ENCODE measurements at regions not wholly inside any gene's neighbourhood (a gene's known extent, or its start where the extent isn't known, plus 50 kb on each side); places are given as distances from the start of the nearest gene placed in this dataset.

GRCh38 chrX:121802881-121803412 lies 755.5 kb downstream of the GLUD2 start:
- POLR2A ChIA-PET = no interaction called here
- Histone ChIP-seq H3K27me3 (replicated peaks in 1 of 2; ENCODE audit: control insufficient read depth in 2 of 2, insufficient read depth in 2 of 2, low read length in 1 of 2) (no peaks in the 10 kb centered on the region), H3K9me3 (replicated peaks; ENCODE audit: control insufficient read depth, insufficient read depth, low read length) (no peaks in the 10 kb centered on the region), H3K4me2 (ENCODE audit: control insufficient read depth, insufficient read depth) (no peak overlapping the region), H3K4me3 (no peak overlapping the region), H2AFZ (ENCODE audit: control insufficient read depth, low read depth, low read length) (no peak overlapping the region), H4K20me1 (ENCODE audit: control insufficient read depth, insufficient read depth) (no peaks in the 10 kb centered on the region), H3K9ac (ENCODE audit: control insufficient read depth, insufficient read depth, low read length) (no peak overlapping the region), H3K4me1 (ENCODE audit: control insufficient read depth, insufficient read depth, low read length) (no peaks in the 10 kb centered on the region), H3K36me3 (ENCODE audit: control insufficient read depth in 2 of 2, insufficient read depth in 2 of 2, low read length in 1 of 2) (no peaks in the 10 kb centered on the region), H3K27ac (ENCODE audit: control insufficient read depth, insufficient read depth) (no peak overlapping the region), H3K79me2 (ENCODE audit: control insufficient read depth, insufficient read depth, low read length) (no peaks in the 10 kb centered on the region)
- FAIRE-seq = no peak
- CTCF ChIA-PET = no interaction called here
- ATAC-seq = no peak
- intact Hi-C loops (cut with micrococcal nuclease; ENCODE audit: unreplicated experiment) = no loop called here
- in situ Hi-C loops (cut with MboI) = no loop called here
- RAD21 ChIA-PET (ENCODE audit: unreplicated experiment) = no interaction called here
- no TSS peak for BruUV-seq (replicated peaks)
- 23% methylated on average over 7 of the region's 7 CpGs for WGBS (ENCODE audit: insufficient coverage, insufficient replicate concordance, low lambda C conversion rate, missing lambda C conversion rate)
- SMC1A ChIA-PET (ENCODE audit: uncharacterized antibody, unreplicated experiment) = no interaction called here
- DNase-seq (ENCODE audit: low read depth, low spot score) = no peak
- TF ChIP-seq EGR1 (IDR thresholded peaks at IDR 0.05; ENCODE audit: borderline replicate concordance in 1 of 2, low read depth in 2 of 2, low read length in 2 of 2) (no peak), CREM (IDR thresholded peaks at IDR 0.05; ENCODE audit: low read depth) (no peak), RAD21 (IDR thresholded peaks at IDR 0.05; ENCODE audit: insufficient read depth, low read depth, low read length) (no peak), ATF2 (IDR thresholded peaks at IDR 0.05; ENCODE audit: low read length) (no peak), RB1 (IDR thresholded peaks at IDR 0.05; ENCODE audit: borderline replicate concordance) (no peak), ZBTB11 (CRISPR knock-in tag; IDR thresholded peaks at IDR 0.05) (no peak), CUX1 (IDR thresholded peaks at IDR 0.05; ENCODE audit: insufficient replicate concordance, low read depth, low read length) (no peak), SUZ12 (IDR thresholded peaks at IDR 0.05; ENCODE audit: unreplicated experiment) (no peak), SKIL (IDR thresholded peaks at IDR 0.05; ENCODE audit: low read depth, poor library complexity, severe bottlenecking) (no peak), SMAD1 (IDR thresholded peaks at IDR 0.05; ENCODE audit: low read depth, partially characterized antibody) (no peak), ZBED1 (IDR thresholded peaks at IDR 0.05; ENCODE audit: borderline replicate concordance) (no peak), NR2C2 (IDR thresholded peaks at IDR 0.05; ENCODE audit: borderline replicate concordance, control insufficient read depth, insufficient read length, low read depth) (no peak)

Measured in GM12878 (cell line).